ENCODE measurements at regions not wholly inside any gene's neighbourhood (a gene's known extent, or its start where the extent isn't known, plus 50 kb on each side); places are given as distances from the start of the nearest gene placed in this dataset.

- Histone ChIP-seq H3K36me3 (ENCODE audit: control insufficient read depth in 1 of 2, insufficient read depth in 2 of 2, low read length in 2 of 2) (no peaks in the 10 kb centered on the region), H3K4me1 (ENCODE audit: control insufficient read depth in 1 of 2, insufficient read depth in 2 of 2, low read length in 2 of 2) (no peaks in the 10 kb centered on the region), H3K9me3 (ENCODE audit: control insufficient read depth in 1 of 2, insufficient read depth in 1 of 2, low read depth in 1 of 2, low read length in 2 of 2) (no peaks in the 10 kb centered on the region), H3K4me3 (replicated peaks in 1 of 2; ENCODE audit: low read depth in 1 of 2, low read length in 2 of 2) (no peak overlapping the region), H3K9ac (ENCODE audit: low read length) (no peak overlapping the region), H3K27ac (ENCODE audit: low read depth, low read length) (no peak overlapping the region), H3K4me2 (ENCODE audit: low read length) (no peak overlapping the region), H4K20me1 (ENCODE audit: insufficient read depth) (no peaks in the 10 kb centered on the region), H2AFZ (ENCODE audit: low read depth, low read length, poor library complexity, severe bottlenecking) (no peak overlapping the region), H3K27me3 (ENCODE audit: insufficient read depth, low read length) (peaks cover 32% of the 10 kb centered on the region), H3K79me2 (ENCODE audit: insufficient read depth, low read length) (no peaks in the 10 kb centered on the region), H3K9me2 (ENCODE audit: insufficient read depth) (no peaks in the 10 kb centered on the region)
- CTCF ChIA-PET = no interaction called here
- RAD21 ChIA-PET (ENCODE audit: low non-redundant PET in 1 of 2, low total read pairs in 2 of 2, uncharacterized antibody in 2 of 2, unreplicated experiment in 2 of 2) = no interaction called here
- DNase-seq (ENCODE audit: low read depth, low spot score) (no peak), ATAC-seq (no peak)
- TF ChIP-seq SRF (IDR thresholded peaks at IDR 0.05; ENCODE audit: low read depth) (no peak), EZH2phosphoT487 (IDR thresholded peaks at IDR 0.05; ENCODE audit: borderline replicate concordance) (no peak), TCF7L2 (IDR thresholded peaks at IDR 0.05; ENCODE audit: borderline replicate concordance, extremely low read depth, insufficient read depth, insufficient read length) (no peak), MAX (IDR thresholded peaks at IDR 0.05) (no peak), POLR2AphosphoS5 (IDR thresholded peaks at IDR 0.05; ENCODE audit: low read depth, low read length) (no peak), SP1 (IDR thresholded peaks at IDR 0.05; ENCODE audit: low read depth) (no peak)
- intact Hi-C loops (cut with micrococcal nuclease) = no loop called here
- BruUV-seq (replicated peaks) = no TSS peak
- POLR2A ChIA-PET = no interaction called here
Measured at GRCh38 chr9:2979957-2980610, 136.2 kb upstream of the PUM3 start.

- POLR2A ChIA-PET = no interaction called here
- DNase-seq (ENCODE audit: low read depth, low spot score) (no peak), ATAC-seq (no peak)
- H3K79me2 ChIP-seq (ENCODE audit: insufficient read depth, low read length) = no peaks in the 10 kb centered on the region
- TF ChIP-seq EGR1 (IDR thresholded peaks at IDR 0.05; ENCODE audit: low read depth) (no peak), SRF (IDR thresholded peaks at IDR 0.05; ENCODE audit: low read depth) (no peak), FOSL1 (IDR thresholded peaks at IDR 0.05; ENCODE audit: low read depth) (no peak), CTCF (IDR thresholded peaks at IDR 0.05 in 2 of 3, conservative IDR thresholded peaks at IDR 0.05 in 1 of 3; ENCODE audit: borderline replicate concordance in 1 of 3, insufficient read depth in 1 of 3, low read depth in 2 of 3, low read length in 2 of 3) (no peak), ZBTB33 (IDR thresholded peaks at IDR 0.05; ENCODE audit: extremely low read depth, insufficient replicate concordance, low read length) (no peak), JUND (IDR thresholded peaks at IDR 0.05) (no peak), RAD21 (IDR thresholded peaks at IDR 0.05; ENCODE audit: low read depth) (no peak), ZFX (IDR thresholded peaks at IDR 0.05) (no peak), ELF1 (IDR thresholded peaks at IDR 0.05; ENCODE audit: borderline replicate concordance, low read depth) (no peak), POLR2A (IDR thresholded peaks at IDR 0.05; ENCODE audit: borderline replicate concordance, extremely low read depth, insufficient read depth, insufficient read length) (no peak), CBX3 (IDR thresholded peaks at IDR 0.05; ENCODE audit: low read depth) (no peak), EZH2phosphoT487 (IDR thresholded peaks at IDR 0.05; ENCODE audit: borderline replicate concordance) (no peak), MAX (IDR thresholded peaks at IDR 0.05) (no peak), SIN3A (IDR thresholded peaks at IDR 0.05; ENCODE audit: low read depth) (no peak), ZNF274 (IDR thresholded peaks at IDR 0.05; ENCODE audit: low read depth, low read length) (no peak)
- H4K20me1 ChIP-seq (ENCODE audit: insufficient read depth) = no peaks in the 10 kb centered on the region
- no peaks in the 10 kb centered on the region for H3K36me3 ChIP-seq (ENCODE audit: control insufficient read depth in 1 of 2, insufficient read depth in 2 of 2, low read length in 2 of 2)
- H3K4me3 ChIP-seq (replicated peaks in 1 of 2; ENCODE audit: low read depth in 1 of 2, low read length in 2 of 2) = no peak overlapping the region
- no peak overlapping the region for H3K27ac ChIP-seq (ENCODE audit: low read depth, low read length)
- no peaks in the 10 kb centered on the region for H3K9me2 ChIP-seq (ENCODE audit: insufficient read depth)
- intact Hi-C loops (cut with micrococcal nuclease) = no loop called here
- peaks cover 17% of the 10 kb centered on the region; the same call in 1 of the 2 replicates for H3K27me3 ChIP-seq (ENCODE audit: insufficient read depth, low read length)
- no peak overlapping the region for H3K9ac ChIP-seq (ENCODE audit: low read length)
- no TSS peak for BruUV-seq (replicated peaks)
- no peak overlapping the region for H2AFZ ChIP-seq (ENCODE audit: low read depth, low read length, poor library complexity, severe bottlenecking)
- no peak overlapping the region for H3K4me2 ChIP-seq (ENCODE audit: low read length)
- CTCF ChIA-PET = no interaction called here
- RAD21 ChIA-PET (ENCODE audit: low non-redundant PET in 1 of 2, low total read pairs in 2 of 2, uncharacterized antibody in 2 of 2, unreplicated experiment in 2 of 2) = no interaction called here
- H3K9me3 ChIP-seq (ENCODE audit: control insufficient read depth in 1 of 2, insufficient read depth in 1 of 2, low read depth in 1 of 2, low read length in 2 of 2) = no peaks in the 10 kb centered on the region
- no peaks in the 10 kb centered on the region for H3K4me1 ChIP-seq (ENCODE audit: control insufficient read depth in 1 of 2, insufficient read depth in 2 of 2, low read length in 2 of 2)
Measured at GRCh38 chr9:2972475-2972874, 128.6 kb upstream of the PUM3 start.

Data from HCT116 (cell line).